K562 (cell line): ENCODE measurements at regions not wholly inside any gene's neighbourhood (a gene's known extent, or its start where the extent isn't known, plus 50 kb on each side); places are given as distances from the start of the nearest gene placed in this dataset.

Experiments used
- ATAC-seq: fragments of 200-7000 bp; cut with Tn5 transposase; 3 replicates; pipeline ENCODE4 v1.9.1; 2020; ENCODE audit warnings: moderate library complexity
- BruUV-seq: library from RNA; stranded (reverse); fragments of 400-500 nt; replicated peaks from 2 replicates; lab custom pipeline; 2021; lab: Mats Ljungman, UMichigan
- CTCF ChIA-PET: fragments of 300-600 bp; formaldehyde crosslinking; extraction: SDS; loops from one replicate; lab custom pipeline; 2021; ENCODE audit warnings: low intra/inter-chr PET ratio; lab: Yijun Ruan, JAX
- POLR2A ChIA-PET: fragments of 300-600, 350-650 bp; sonication (Branson Sonifier 250); formaldehyde crosslinking; extraction: SDS; loops from one replicate; lab custom pipeline; 2021; ENCODE audit warnings: antibody characterized with exemption, inconsistent platforms; lab: Yijun Ruan, JAX
- DNase-seq, 4 experiments: peaks; one replicate each; pipeline versions ENCODE4 v3.0.0 to v3.0.0-alpha.2; 2011 to 2018; ENCODE audit warnings: low spot score in 3 of 4, mixed read lengths in 3 of 4; ENCODE audit errors: extremely low read depth in 1 of 4
- FAIRE-seq: peaks from 2 replicates; lab custom pipeline; 2011; peaks lifted over from hg19 to GRCh38; lab: Jason Lieb, UNC
- H2AFZ ChIP-seq: 2 replicates; pipeline ENCODE4 v1.6.0; 2011; ENCODE audit warnings: low read depth, low read length, control low read depth, inconsistent platforms
- H3K27ac ChIP-seq: fragments of 200-600 bp; 3 replicates; pipeline ENCODE4 v1.8.0; 2011; ENCODE audit warnings: low read depth, mild to moderate bottlenecking, control low read depth, inconsistent platforms, low read length, moderate library complexity, mixed read lengths; ENCODE audit errors: extremely low read depth
- H3K27me3 ChIP-seq, 2 experiments: fragments of 300-600 bp in 1 of 2; 2 replicates in 1 of 2; 3 replicates in 1 of 2; pipeline versions ENCODE4 v1.6.0 to v1.8.0; 2011; ENCODE audit warnings: inconsistent platforms in 2 of 2, low read length in 2 of 2, mild to moderate bottlenecking in 1 of 2, mixed read lengths in 1 of 2, moderate library complexity in 1 of 2; ENCODE audit not compliant: control insufficient read depth in 2 of 2, insufficient read depth in 2 of 2
- H3K36me3 ChIP-seq: fragments of 300-600 bp; 3 replicates; pipeline ENCODE4 v1.8.0; 2011; ENCODE audit warnings: mild to moderate bottlenecking, low read length, inconsistent platforms; ENCODE audit not compliant: control insufficient read depth, insufficient read depth
- H3K4me1 ChIP-seq, 2 experiments: fragments of 200-600 bp in 1 of 2; replicated peaks in 1 of 2; 2 replicates in 1 of 2; 3 replicates in 1 of 2; pipeline versions ENCODE4 v1.5.1 to v1.8.0; 2011; ENCODE audit warnings: inconsistent platforms in 2 of 2, low read length in 2 of 2, mild to moderate bottlenecking in 1 of 2, mixed read lengths in 1 of 2, moderate library complexity in 1 of 2; ENCODE audit not compliant: control insufficient read depth in 2 of 2, insufficient read depth in 2 of 2
- H3K4me2 ChIP-seq: 2 replicates; pipeline ENCODE4 v1.6.1; 2011; ENCODE audit warnings: low read length, control low read depth, inconsistent platforms, mixed read lengths; ENCODE audit not compliant: insufficient read depth
- H3K4me3 ChIP-seq: fragments of 200-600 bp; sonication (generic), shearing (Covaris generic); 2 replicates; pipeline ENCODE4 v1.5.1; 2016; ENCODE audit warnings: control low read depth, inconsistent platforms
- H3K79me2 ChIP-seq: fragments of 200-600 bp; 3 replicates; pipeline ENCODE4 v1.8.0; 2011; ENCODE audit warnings: low read length, inconsistent platforms; ENCODE audit not compliant: control insufficient read depth, insufficient read depth
- H3K9ac ChIP-seq, 2 experiments: 2 replicates each; pipeline versions ENCODE4 v1.6.0 to v1.6.1; 2011; ENCODE audit warnings: low read depth in 2 of 2, low read length in 2 of 2, control low read depth in 1 of 2, inconsistent platforms in 1 of 2, mild to moderate bottlenecking in 1 of 2, mixed read lengths in 1 of 2; ENCODE audit not compliant: insufficient read depth in 1 of 2
- H3K9me1 ChIP-seq: one replicate; pipeline ENCODE4 v1.6.0; 2011; ENCODE audit warnings: inconsistent platforms, mild to moderate bottlenecking, low read length, moderate library complexity; ENCODE audit not compliant: control insufficient read depth, insufficient read depth
- H3K9me3 ChIP-seq: replicated peaks from 2 replicates; pipeline ENCODE4 v1.5.1; 2011; ENCODE audit warnings: low read depth, low read length, inconsistent platforms; ENCODE audit not compliant: control insufficient read depth, insufficient read depth
- H4K20me1 ChIP-seq: replicated peaks from 2 replicates; pipeline ENCODE4 v1.6.1; 2011; ENCODE audit warnings: low read length, inconsistent platforms, mixed read lengths; ENCODE audit not compliant: control insufficient read depth, insufficient read depth
- CBX3 ChIP-seq, 2 experiments: IDR thresholded peaks; 1 replicate in 1 of 2; 2 replicates in 1 of 2; pipeline ENCODE4 v1.6.1; 2012; ENCODE audit warnings: inconsistent platforms in 2 of 2, low read length in 2 of 2, borderline replicate concordance in 1 of 2, control low read depth in 1 of 2
- DIDO1 ChIP-seq: fragments of 450-650 bp; IDR thresholded peaks from 2 replicates; pipeline ENCODE4 v1.6.1; 2016; ENCODE audit warnings: low read depth, missing biosample characterization, missing genetic modification characterization
- ELF1 ChIP-seq: fragments of 200-800 bp; sonication (Bioruptor generic); IDR thresholded peaks from 2 replicates; pipeline ENCODE4 v1.6.1; 2016; ENCODE audit warnings: missing genetic modification characterization, missing compliant biosample characterization
- GABPA ChIP-seq: fragments of 200-800 bp; sonication (Bioruptor generic); conservative IDR thresholded peaks from 2 replicates; pipeline ENCODE4 v1.6.1; 2016; ENCODE audit warnings: low read depth, missing genetic modification characterization, missing compliant biosample characterization
- HDAC8 ChIP-seq: fragments of 450-650 bp; IDR thresholded peaks from 2 replicates; pipeline ENCODE4 v1.6.1; 2016; ENCODE audit warnings: mild to moderate bottlenecking, missing genetic modification characterization, moderate library complexity, missing compliant biosample characterization
- HLTF ChIP-seq: fragments of 450-650 bp; IDR thresholded peaks from 2 replicates; pipeline ENCODE4 v1.6.1; 2016
- HOXB6 ChIP-seq: fragments of 250-450 bp; sonication (Bioruptor Pico); IDR thresholded peaks from 2 replicates; pipeline ENCODE4 v1.5.1; 2022; ENCODE audit warnings: mild to moderate bottlenecking, borderline replicate concordance
- MGA ChIP-seq: fragments of 450-650 bp; IDR thresholded peaks from 2 replicates; pipeline ENCODE4 v1.6.1; 2016; ENCODE audit warnings: mild to moderate bottlenecking, moderate library complexity
- MTA3 ChIP-seq: fragments of 450-650 bp; formaldehyde crosslinking; IDR thresholded peaks from 2 replicates; pipeline ENCODE4 v1.6.1; 2017; ENCODE audit warnings: mild to moderate bottlenecking, borderline replicate concordance
- OTX1 ChIP-seq: fragments of 450-650 bp; formaldehyde crosslinking; IDR thresholded peaks from 2 replicates; pipeline ENCODE4 v1.4.0; 2022; ENCODE audit warnings: mild to moderate bottlenecking
- PCBP2 ChIP-seq: fragments of 200-400 bp; formaldehyde crosslinking; IDR thresholded peaks from 2 replicates; pipeline ENCODE4 v1.6.1; 2018; ENCODE audit warnings: low read length, low read depth, mild to moderate bottlenecking, moderate library complexity; ENCODE audit not compliant: poor library complexity, severe bottlenecking
- SMARCA4 ChIP-seq: fragments of 450-650 bp; IDR thresholded peaks from 2 replicates; pipeline ENCODE4 v1.6.1; 2016
- TCF7 ChIP-seq: sonication (generic); IDR thresholded peaks from 2 replicates; pipeline ENCODE4 v1.6.1; 2016; ENCODE audit warnings: antibody characterized with exemption, borderline replicate concordance
- ZNF212 ChIP-seq: fragments of 450-650 bp; formaldehyde crosslinking; IDR thresholded peaks from 2 replicates; pipeline ENCODE4 v1.4.0; 2020; ENCODE audit warnings: mild to moderate bottlenecking
- ZNF347 ChIP-seq: fragments of 450-650 bp; formaldehyde crosslinking; IDR thresholded peaks from 2 replicates; pipeline ENCODE4 v1.4.0; 2020; ENCODE audit warnings: low read depth, mild to moderate bottlenecking, moderate library complexity
- WGBS: fragments of 100-300 bp; shearing (Covaris generic); methylation state at CpG from one replicate; pipeline ENCODE4 v1.1.6; 2016; ENCODE audit warnings: low coverage, mixed read lengths; ENCODE audit not compliant: insufficient coverage; ENCODE audit errors: missing lambda C conversion rate; 5-methylcytosine and 5-hydroxymethylcytosine counted together
- in situ Hi-C: fragments of 300-500 bp; cut with MboI; formaldehyde crosslinking; loops from 4 replicates; pipeline ENCODE4 v1.15.0; 2018; ENCODE audit warnings: inconsistent platforms, mixed read lengths
- intact Hi-C: fragments of 100-400 bp; cut with micrococcal nuclease; formaldehyde crosslinking; loops from 2 replicates; pipeline ENCODE4 v1.14.2; 2022

GRCh38 chr10:2099321-2099720, 362.0 kb upstream of the ADARB2 start:
- POLR2A ChIA-PET = no interaction called here
- no peak for TF ChIP-seq ZNF212 (CRISPR knock-in tag)
- TF ChIP-seq MGA = no peak
- no peak for TF ChIP-seq MTA3
- TF ChIP-seq PCBP2 = no peak
- no peak for TF ChIP-seq HDAC8 (tag)
- no peak for TF ChIP-seq DIDO1 (tag)
- TF ChIP-seq HOXB6 (CRISPR knock-in tag) = no peak
- TF ChIP-seq CBX3 (IDR thresholded peaks at IDR 0.05; ENCODE audit: borderline replicate concordance in 1 of 2, low read length in 2 of 2) = no peak
- TF ChIP-seq ELF1 (tag) = no peak
- no peak for TF ChIP-seq GABPA (tag)
- TF ChIP-seq ZNF347 (CRISPR knock-in tag) = no peak
- TF ChIP-seq SMARCA4 = no peak
- no peak for TF ChIP-seq OTX1 (CRISPR knock-in tag)
- TF ChIP-seq HLTF = no peak
- TF ChIP-seq TCF7 = no peak

More at GRCh38 chr10:2099321-2099720, 362.0 kb upstream of the ADARB2 start:
- no TSS peak for BruUV-seq
- Histone ChIP-seq H3K9me1 (no peaks in the 10 kb centered on the region), H3K9me3 (no peaks in the 10 kb centered on the region; the same call in 1 of the 2 replicates), H4K20me1 (no peaks in the 10 kb centered on the region), H3K4me3 (no peak overlapping the region), H3K27me3 (no peaks in the 10 kb centered on the region), H3K36me3 (no peaks in the 10 kb centered on the region), H3K4me1 (no peaks in the 10 kb centered on the region), H3K4me2 (no peak overlapping the region), H3K9ac (no peak overlapping the region), H3K79me2 (no peaks in the 10 kb centered on the region), H2AFZ (no peak overlapping the region), H3K27ac (no peak overlapping the region)
- CTCF ChIA-PET = no interaction called here
- WGBS = 3% methylated on average over 16 of the region's 16 CpGs
- in situ Hi-C loops (no loop called here), intact Hi-C loops (no loop called here)
- ATAC-seq (no peak), DNase-seq (no peak), FAIRE-seq (no peak)
